ENCODE measurements at regions not wholly inside any gene's neighbourhood (a gene's known extent, or its start where the extent isn't known, plus 50 kb on each side); places are given as distances from the start of the nearest gene placed in this dataset.

GRCh38 chr4:180622254-180622653 lies 1620.9 kb upstream of the TENM3 start:
- intact Hi-C loops (cut with DNase I): no loop called here
- DNase-seq: no peak

GRCh38 chr4:180625653-180626052 lies 1617.5 kb upstream of the TENM3 start:
- no peak for DNase-seq

GRCh38 chr4:180630012-180630665 lies 1613.1 kb upstream of the TENM3 start:
- no peak for DNase-seq
- intact Hi-C loops (cut with DNase I): no loop called here

More at GRCh38 chr4:180625653-180626052, 1617.5 kb upstream of the TENM3 start:
- intact Hi-C loops (cut with DNase I): no loop called here

GRCh38 chr4:180634306-180634705 lies 1608.9 kb upstream of the TENM3 start:
- intact Hi-C loops (cut with DNase I): no loop called here
- DNase-seq: no peak

- intact Hi-C loops (cut with DNase I): no loop called here
- peak in 1 of 10 donors; percentile 34 for DNase-seq
These were observed 1607.9 kb upstream of the TENM3 start for GRCh38 chr4:180635281-180635680.

- DNase-seq: no peak
- intact Hi-C loops (cut with DNase I): no loop called here
These were observed 1606.4 kb upstream of the TENM3 start for GRCh38 chr4:180636696-180637404.

- intact Hi-C loops (cut with DNase I): no loop called here
- peak in 1 of 10 donors; percentile 33 for DNase-seq
These were observed 1605.6 kb upstream of the TENM3 start for GRCh38 chr4:180637616-180638015.

- no peak for DNase-seq
- intact Hi-C loops (cut with DNase I): no loop called here
These were observed 1603.0 kb upstream of the TENM3 start for GRCh38 chr4:180640193-180640592.

- intact Hi-C loops (cut with DNase I): no loop called here
- DNase-seq: no peak
These were observed 1601.7 kb upstream of the TENM3 start for GRCh38 chr4:180641495-180641894.

- DNase-seq: peak in 1 of 10 donors; percentile 33
- intact Hi-C loops (cut with DNase I): no loop called here
These were observed 1600.5 kb upstream of the TENM3 start for GRCh38 chr4:180642732-180643131.

- no peak for DNase-seq
- intact Hi-C loops (cut with DNase I): loop anchor here (10.0 kb wide), 1 partner anchor 315 kb away; no protein-coding TSS in a partner anchor
These were observed 1592.9 kb upstream of the TENM3 start for GRCh38 chr4:180650273-180650672.

- intact Hi-C loops (cut with DNase I): loop anchor here (10.0 kb wide), 1 partner anchor 312 kb away; no protein-coding TSS in a partner anchor
- DNase-seq: no peak
These were observed 1590.7 kb upstream of the TENM3 start for GRCh38 chr4:180652533-180652932.

GRCh38 chr4:180655886-180656285 lies 1587.3 kb upstream of the TENM3 start:
- intact Hi-C loops (cut with DNase I): loop anchor here (10.0 kb wide), 1 partner anchor 309 kb away; no protein-coding TSS in a partner anchor
- no peak for DNase-seq

GRCh38 chr4:180657881-180658280 lies 1585.3 kb upstream of the TENM3 start:
- intact Hi-C loops (cut with DNase I): loop anchor here (10.0 kb wide), 1 partner anchor 307 kb away; no protein-coding TSS in a partner anchor
- DNase-seq: no peak

- DNase-seq: peak in 5 of 10 donors; percentile 48 to 80 (median 69)
- intact Hi-C loops (cut with DNase I): loop anchor here (5.0 to 10.0 kb wide), 2 partner anchors 162 to 210 kb away; no protein-coding TSS in a partner anchor
These were observed 1578.3 kb upstream of the TENM3 start for GRCh38 chr4:180664766-180665368.

GRCh38 chr4:180665481-180665880 lies 1577.7 kb upstream of the TENM3 start:
- no peak for DNase-seq
- intact Hi-C loops (cut with DNase I): loop anchor here (5.0 to 10.0 kb wide), 2 partner anchors 162 to 211 kb away; no protein-coding TSS in a partner anchor

GRCh38 chr4:180665994-180666824 lies 1577.0 kb upstream of the TENM3 start:
- intact Hi-C loops (cut with DNase I): loop anchor here (2.0 to 10.0 kb wide), 3 partner anchors 161 to 799 kb away; no protein-coding TSS in a partner anchor
- DNase-seq: peak in 3 of 10 donors; percentile 16 to 75 (median 41)

GRCh38 chr4:180668732-180669131 lies 1574.5 kb upstream of the TENM3 start:
- intact Hi-C loops (cut with DNase I): loop anchor here (5.0 to 10.0 kb wide), 2 partner anchors 159 to 214 kb away; no protein-coding TSS in a partner anchor
- no peak for DNase-seq

- DNase-seq: no peak
These were observed 1573.5 kb upstream of the TENM3 start for GRCh38 chr4:180669680-180670079.

More at GRCh38 chr4:180669680-180670079, 1573.5 kb upstream of the TENM3 start:
- intact Hi-C loops (cut with DNase I): loop anchor here (5.0 to 10.0 kb wide), 2 partner anchors 158 to 215 kb away; no protein-coding TSS in a partner anchor
